Neutrophil (primary cell): ENCODE measurements at regions not wholly inside any gene's neighbourhood (a gene's known extent, or its start where the extent isn't known, plus 50 kb on each side); places are given as distances from the start of the nearest gene placed in this dataset.
"Not testable (repeated sequence)": the region's sequence is repeated elsewhere in the genome, so short reads cannot be mapped to it uniquely, and the experiment has no call there.

Source experiments
- H3K27ac ChIP-seq: fragments of 200-600 bp; sonication (generic); 2 replicates; pipeline ENCODE4 v1.5.1; 2016; ENCODE audit warnings: mild to moderate bottlenecking, moderate library complexity
- H3K27me3 ChIP-seq: fragments of 200-600 bp; sonication (generic); 2 replicates; pipeline ENCODE4 v1.6.0; 2016; ENCODE audit warnings: mild to moderate bottlenecking
- H3K36me3 ChIP-seq: fragments of 200-600 bp; sonication (generic); 2 replicates; pipeline ENCODE4 v1.5.1; 2017
- H3K4me1 ChIP-seq, 2 experiments: fragments of 200-600 bp in 1 of 2; sonication (generic) in 1 of 2; 1 replicate in 1 of 2; 2 replicates in 1 of 2; pipeline versions ENCODE4 v1.5.1 to v1.6.1; 2013 to 2016; ENCODE audit warnings: low read depth in 1 of 2, low read length in 1 of 2, mild to moderate bottlenecking in 1 of 2, moderate library complexity in 1 of 2; ENCODE audit not compliant: control insufficient read depth in 1 of 2, insufficient read depth in 1 of 2
- H3K4me3 ChIP-seq, 2 experiments: fragments of 200-600 bp in 1 of 2; sonication (generic) in 1 of 2; 1 replicate in 1 of 2; 2 replicates in 1 of 2; pipeline ENCODE4 v1.5.1; 2013 to 2016; ENCODE audit warnings: low read depth in 1 of 2, low read length in 1 of 2, mild to moderate bottlenecking in 1 of 2, moderate library complexity in 1 of 2
- H3K9me3 ChIP-seq: fragments of 200-600 bp; sonication (generic); 2 replicates; pipeline ENCODE4 v1.5.1; 2016
- CTCF ChIP-seq: fragments of 200-600 bp; sonication (generic); IDR thresholded peaks from 2 replicates; pipeline ENCODE4 v1.5.1; 2016; ENCODE audit warnings: antibody characterized with exemption

- no peaks in the 10 kb centered on the region for H3K27me3 ChIP-seq
- H3K4me1 ChIP-seq = no peaks in the 10 kb centered on the region
- TF ChIP-seq CTCF = no peak
- no peak overlapping the region for H3K27ac ChIP-seq
- H3K4me3 ChIP-seq = no peak overlapping the region
- no peaks in the 10 kb centered on the region for H3K9me3 ChIP-seq
- H3K36me3 ChIP-seq = no peaks in the 10 kb centered on the region
Measured at GRCh38 chr4:106530024-106530361, 161.4 kb upstream of the GIMD1 start.

DNA sequence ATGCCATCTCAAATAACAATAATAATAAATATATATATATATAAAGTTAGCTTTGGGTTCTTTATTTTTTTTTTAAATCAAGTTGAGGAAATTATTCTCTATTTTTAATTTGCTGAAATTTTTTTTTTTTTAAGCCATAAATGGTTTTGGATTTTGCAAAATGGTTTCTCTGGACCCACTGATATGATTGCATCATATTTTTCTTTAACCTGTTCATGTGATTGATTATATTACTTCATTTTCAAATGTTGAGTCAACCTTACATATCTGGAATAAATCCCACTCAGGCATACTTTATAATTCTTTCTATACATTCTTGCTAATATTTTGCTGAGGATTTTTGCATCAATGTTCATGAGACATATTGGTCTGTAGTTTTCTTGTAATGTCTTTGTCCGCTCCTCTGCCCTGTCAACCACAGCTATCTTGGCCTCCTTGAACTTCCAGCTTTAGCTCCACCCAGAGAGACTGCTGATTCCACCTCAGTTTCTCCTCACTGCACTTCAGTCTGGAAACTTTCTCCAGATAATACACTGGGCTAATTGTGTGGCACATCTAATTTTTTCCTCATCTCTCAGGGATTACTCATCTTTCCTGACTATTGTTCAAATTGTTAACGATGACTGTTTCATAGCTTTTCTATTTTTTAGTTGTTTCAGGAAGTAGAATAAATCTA, 160.9 kb upstream of the GIMD1 start:
- no peak overlapping the region for H3K4me3 ChIP-seq
- H3K27me3 ChIP-seq = no peaks in the 10 kb centered on the region
- no peaks in the 10 kb centered on the region for H3K9me3 ChIP-seq
- TF ChIP-seq CTCF = no peak
- no peaks in the 10 kb centered on the region for H3K36me3 ChIP-seq
- no peaks in the 10 kb centered on the region for H3K4me1 ChIP-seq
- no peak overlapping the region for H3K27ac ChIP-seq

DNA sequence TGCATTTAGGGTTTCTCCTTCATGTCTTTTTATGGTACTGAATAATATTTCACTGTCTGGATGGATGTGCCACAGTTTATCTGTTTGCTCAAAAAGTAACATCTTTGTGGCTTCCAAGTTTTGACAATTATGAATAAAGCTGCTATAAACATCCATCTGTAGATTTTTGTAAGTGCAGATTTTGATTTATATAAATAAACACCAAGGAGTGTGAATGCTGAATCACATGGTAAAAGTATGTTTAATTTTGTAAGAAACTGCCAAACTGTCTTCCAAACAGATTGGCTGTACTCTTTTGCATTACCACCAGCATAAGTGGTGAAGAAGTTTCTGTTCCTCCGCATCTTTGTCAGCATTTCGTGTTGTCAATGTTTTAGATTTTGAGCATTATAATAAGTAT, 158.7 kb upstream of the GIMD1 start:
- Histone ChIP-seq H3K4me1 (no peaks in the 10 kb centered on the region), H3K27ac (no peak overlapping the region), H3K36me3 (no peaks in the 10 kb centered on the region), H3K4me3 (no peak overlapping the region), H3K9me3 (no peaks in the 10 kb centered on the region), H3K27me3 (no peaks in the 10 kb centered on the region)
- no peak for TF ChIP-seq CTCF

GRCh38 chr4:106525425-106525824, 156.8 kb upstream of the GIMD1 start:
- H3K27me3 ChIP-seq, H3K4me3 ChIP-seq, H3K36me3 ChIP-seq: not testable (repeated sequence)

DNA sequence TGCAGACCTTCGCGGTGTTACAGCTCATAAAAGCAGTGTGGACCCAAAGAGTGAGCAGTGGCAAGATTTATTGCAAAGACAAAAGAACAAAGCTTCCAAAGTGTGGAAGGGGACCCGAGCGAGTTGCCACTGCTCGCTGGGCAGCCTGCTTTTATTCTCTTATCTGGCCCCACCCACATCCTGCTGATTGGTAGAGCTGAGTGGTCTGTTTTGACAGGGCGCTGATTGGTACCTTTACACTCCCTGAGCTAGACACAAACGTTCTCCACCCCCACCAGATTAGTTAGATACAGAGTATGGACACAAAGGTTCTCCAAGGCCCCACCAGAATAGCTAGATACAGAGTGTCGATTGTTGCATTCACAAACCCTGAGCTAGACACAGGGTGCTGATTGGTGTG, 156.2 kb upstream of the GIMD1 start:
- not testable (repeated sequence) for H3K9me3 ChIP-seq, H3K27me3 ChIP-seq, H3K4me3 ChIP-seq, H3K4me1 ChIP-seq, H3K36me3 ChIP-seq, H3K27ac ChIP-seq

More at GRCh38 chr4:106525425-106525824, 156.8 kb upstream of the GIMD1 start:
- H3K27ac ChIP-seq, H3K9me3 ChIP-seq, H3K4me1 ChIP-seq: not testable (repeated sequence)

GRCh38 chr4:106522839-106523238, 154.3 kb upstream of the GIMD1 start:
- H3K4me1 ChIP-seq = no peaks in the 10 kb centered on the region
- H3K4me3 ChIP-seq = no peak overlapping the region
- H3K36me3 ChIP-seq = no peaks in the 10 kb centered on the region
- no peak for TF ChIP-seq CTCF
- H3K27ac ChIP-seq = no peak overlapping the region
- H3K27me3 ChIP-seq = no peaks in the 10 kb centered on the region
- no peaks in the 10 kb centered on the region for H3K9me3 ChIP-seq

DNA sequence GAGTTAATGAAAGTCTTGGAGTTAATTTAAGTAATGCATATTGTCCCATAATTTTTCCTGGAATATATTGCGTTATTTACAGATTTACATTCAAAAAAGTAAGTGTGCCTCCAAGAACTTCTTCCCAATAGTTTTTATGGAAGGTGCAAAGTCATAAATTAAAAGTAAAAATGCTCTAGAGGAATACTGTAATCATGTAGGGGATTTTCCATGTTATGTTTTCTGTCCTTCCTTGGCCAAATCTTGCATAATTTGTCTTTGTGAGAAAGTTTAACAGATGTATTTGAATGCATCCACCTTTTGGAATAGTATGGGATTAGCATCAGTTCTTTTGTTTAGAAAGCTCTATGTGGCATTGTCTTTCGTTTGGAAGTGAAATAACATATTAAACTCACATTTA, 144.1 kb upstream of the GIMD1 start:
- H3K27me3 ChIP-seq = no peaks in the 10 kb centered on the region
- H3K4me3 ChIP-seq = no peak overlapping the region
- no peak overlapping the region for H3K27ac ChIP-seq
- H3K4me1 ChIP-seq = no peaks in the 10 kb centered on the region
- H3K36me3 ChIP-seq = no peaks in the 10 kb centered on the region
- no peaks in the 10 kb centered on the region for H3K9me3 ChIP-seq
- TF ChIP-seq CTCF = no peak
